Adrenal gland (tissue), 5 donors: ENCODE measurements at regions not wholly inside any gene's neighbourhood (a gene's known extent, or its start where the extent isn't known, plus 50 kb on each side); places are given as distances from the start of the nearest gene placed in this dataset.

Experiments used
- CTCF ChIP-seq, 6 experiments: fragments of 450-650 bp in 4 of 6; fragments of 200-600 bp in 2 of 6; sonication (generic) in 1 of 6; IDR thresholded peaks; 1 replicate in 5 of 6; 2 replicates in 1 of 6; pipeline versions ENCODE4 v1.5.1 to v1.8.0; 2016 to 2021; ENCODE audit warnings: antibody characterized with exemption in 6 of 6, mild to moderate bottlenecking in 2 of 6, moderate library complexity in 1 of 6
- POLR2A ChIP-seq, 2 donors: fragments of 450-650 bp; IDR thresholded peaks; one replicate each; pipeline ENCODE4 v1.6.1; 2017; ENCODE audit warnings: antibody characterized with exemption in 2 of 2, mild to moderate bottlenecking in 2 of 2, moderate library complexity in 1 of 2
- donor health status: DM: no; HTN: no; CAD: no.

- TF ChIP-seq CTCF (IDR thresholded peaks at IDR 0.05) (no peak), POLR2A (IDR thresholded peaks at IDR 0.05) (no peak)
Measured at GRCh38 chr3:536417-536813, 339.9 kb downstream of the CHL1 start.
